K562 (cell line): ENCODE measurements at regions not wholly inside any gene's neighbourhood (a gene's known extent, or its start where the extent isn't known, plus 50 kb on each side); places are given as distances from the start of the nearest gene placed in this dataset.
"Not testable (repeated sequence)": the region's sequence is repeated elsewhere in the genome, so short reads cannot be mapped to it uniquely, and the experiment has no call there.

Experiments used
- ELF2 ChIP-seq: fragments of 250-450 bp; sonication (Bioruptor Pico); IDR thresholded peaks from 2 replicates; pipeline ENCODE4 v1.5.0; 2021; ENCODE audit warnings: mild to moderate bottlenecking
- GATA2 ChIP-seq: sonication (generic); formaldehyde crosslinking; IDR thresholded peaks from 2 replicates; pipeline ENCODE4 v1.4.0; 2020; ENCODE audit warnings: mild to moderate bottlenecking, missing genetic modification reagents
- JUND ChIP-seq, 2 experiments: IDR thresholded peaks; 2 replicates in 1 of 2; 3 replicates in 1 of 2; pipeline ENCODE4 v1.6.1; 2011; ENCODE audit warnings: borderline replicate concordance in 2 of 2, low read depth in 2 of 2, low read length in 2 of 2, improper control_type of control experiment in 1 of 2, missing biosample characterization in 1 of 2, missing genetic modification characterization in 1 of 2, missing genetic modification reagents in 1 of 2
- NFYB ChIP-seq: IDR thresholded peaks from 2 replicates; pipeline ENCODE4 v1.6.1; 2011; ENCODE audit warnings: mild to moderate bottlenecking, moderate library complexity; ENCODE audit not compliant: insufficient read length; ENCODE audit errors: extremely low read depth
- PRPF4 ChIP-seq: fragments of 200-400 bp; formaldehyde crosslinking; IDR thresholded peaks from one replicate; pipeline ENCODE4 v1.6.1; 2017; ENCODE audit warnings: low read length, low read depth, mild to moderate bottlenecking; ENCODE audit not compliant: insufficient read depth, poor library complexity, severe bottlenecking
- RBM39 ChIP-seq: fragments of 200-400 bp; formaldehyde crosslinking; optimal IDR thresholded peaks from 2 replicates; pipeline ENCODE3; 2018; ENCODE audit warnings: low read depth, low read length
- ZNF311 ChIP-seq: fragments of 250-450 bp; sonication (Bioruptor Pico); IDR thresholded peaks from 2 replicates; pipeline ENCODE4 v1.4.0; 2020; ENCODE audit warnings: mild to moderate bottlenecking, moderate library complexity
- TF ChIP-seq, protein P1 (sequence below): sonication (generic); formaldehyde crosslinking; IDR thresholded peaks from 2 replicates; pipeline ENCODE4 v1.8.1; 2023; ENCODE audit warnings: mild to moderate bottlenecking, missing genetic modification reagents, moderate library complexity
- TF ChIP-seq, protein P2 (sequence below), 3 experiments: IDR thresholded peaks in 2 of 3; conservative IDR thresholded peaks in 1 of 3; 2 replicates each; pipeline ENCODE4 v1.5.1; 2011 to 2012; ENCODE audit warnings: low read length in 3 of 3, mild to moderate bottlenecking in 3 of 3, control low read depth in 2 of 3, improper control_type of control experiment in 1 of 3, inconsistent platforms in 1 of 3, low read depth in 1 of 3, mixed read lengths in 1 of 3, moderate library complexity in 1 of 3; ENCODE audit not compliant: insufficient read depth in 2 of 3
- TF ChIP-seq, protein P3 (sequence below): sonication (generic); formaldehyde crosslinking; IDR thresholded peaks from 2 replicates; pipeline ENCODE4 v1.4.0; 2020; ENCODE audit warnings: mild to moderate bottlenecking, missing genetic modification reagents

DNA sequence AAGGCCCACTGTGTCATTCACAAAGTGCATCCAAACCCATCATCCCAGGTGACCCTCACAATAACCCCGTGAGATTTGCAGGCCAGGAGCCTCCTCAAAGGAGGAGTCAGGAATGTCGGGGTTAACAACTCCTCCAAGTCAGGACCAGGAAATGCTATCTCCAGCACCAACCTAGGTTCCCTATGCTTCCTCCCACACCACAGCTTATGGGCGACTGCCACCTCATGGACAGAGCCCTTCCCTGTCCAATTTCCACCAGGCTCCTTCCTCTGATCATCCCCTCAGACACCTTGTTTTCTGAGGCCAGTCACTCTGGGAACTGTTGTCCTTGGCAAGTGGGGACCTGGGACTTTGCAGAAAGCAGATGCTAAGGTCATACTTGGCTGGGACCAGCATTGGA lies 77.8 kb downstream of the LIMS3 start:
- TF ChIP-seq PRPF4; RBM39; NFYB; GATA2 (CRISPR knock-in tag); ELF2 (CRISPR knock-in tag); ZNF311; JUND (IDR thresholded peaks at IDR 0.05; ENCODE audit: borderline replicate concordance, low read depth, low read length); JUND (tag; IDR thresholded peaks at IDR 0.05; ENCODE audit: borderline replicate concordance, low read depth, low read length): not testable (repeated sequence)
- TF ChIP-seq, protein P1, sequence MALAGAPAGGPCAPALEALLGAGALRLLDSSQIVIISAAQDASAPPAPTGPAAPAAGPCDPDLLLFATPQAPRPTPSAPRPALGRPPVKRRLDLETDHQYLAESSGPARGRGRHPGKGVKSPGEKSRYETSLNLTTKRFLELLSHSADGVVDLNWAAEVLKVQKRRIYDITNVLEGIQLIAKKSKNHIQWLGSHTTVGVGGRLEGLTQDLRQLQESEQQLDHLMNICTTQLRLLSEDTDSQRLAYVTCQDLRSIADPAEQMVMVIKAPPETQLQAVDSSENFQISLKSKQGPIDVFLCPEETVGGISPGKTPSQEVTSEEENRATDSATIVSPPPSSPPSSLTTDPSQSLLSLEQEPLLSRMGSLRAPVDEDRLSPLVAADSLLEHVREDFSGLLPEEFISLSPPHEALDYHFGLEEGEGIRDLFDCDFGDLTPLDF (CRISPR knock-in tag): not testable (repeated sequence)
- TF ChIP-seq, protein P2, sequence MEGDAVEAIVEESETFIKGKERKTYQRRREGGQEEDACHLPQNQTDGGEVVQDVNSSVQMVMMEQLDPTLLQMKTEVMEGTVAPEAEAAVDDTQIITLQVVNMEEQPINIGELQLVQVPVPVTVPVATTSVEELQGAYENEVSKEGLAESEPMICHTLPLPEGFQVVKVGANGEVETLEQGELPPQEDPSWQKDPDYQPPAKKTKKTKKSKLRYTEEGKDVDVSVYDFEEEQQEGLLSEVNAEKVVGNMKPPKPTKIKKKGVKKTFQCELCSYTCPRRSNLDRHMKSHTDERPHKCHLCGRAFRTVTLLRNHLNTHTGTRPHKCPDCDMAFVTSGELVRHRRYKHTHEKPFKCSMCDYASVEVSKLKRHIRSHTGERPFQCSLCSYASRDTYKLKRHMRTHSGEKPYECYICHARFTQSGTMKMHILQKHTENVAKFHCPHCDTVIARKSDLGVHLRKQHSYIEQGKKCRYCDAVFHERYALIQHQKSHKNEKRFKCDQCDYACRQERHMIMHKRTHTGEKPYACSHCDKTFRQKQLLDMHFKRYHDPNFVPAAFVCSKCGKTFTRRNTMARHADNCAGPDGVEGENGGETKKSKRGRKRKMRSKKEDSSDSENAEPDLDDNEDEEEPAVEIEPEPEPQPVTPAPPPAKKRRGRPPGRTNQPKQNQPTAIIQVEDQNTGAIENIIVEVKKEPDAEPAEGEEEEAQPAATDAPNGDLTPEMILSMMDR (IDR thresholded peaks at IDR 0.05 in 2 of 3, conservative IDR thresholded peaks at IDR 0.05 in 1 of 3; ENCODE audit: insufficient read depth in 2 of 3, low read depth in 1 of 3, low read length in 3 of 3): not testable (repeated sequence)
- TF ChIP-seq, protein P3, sequence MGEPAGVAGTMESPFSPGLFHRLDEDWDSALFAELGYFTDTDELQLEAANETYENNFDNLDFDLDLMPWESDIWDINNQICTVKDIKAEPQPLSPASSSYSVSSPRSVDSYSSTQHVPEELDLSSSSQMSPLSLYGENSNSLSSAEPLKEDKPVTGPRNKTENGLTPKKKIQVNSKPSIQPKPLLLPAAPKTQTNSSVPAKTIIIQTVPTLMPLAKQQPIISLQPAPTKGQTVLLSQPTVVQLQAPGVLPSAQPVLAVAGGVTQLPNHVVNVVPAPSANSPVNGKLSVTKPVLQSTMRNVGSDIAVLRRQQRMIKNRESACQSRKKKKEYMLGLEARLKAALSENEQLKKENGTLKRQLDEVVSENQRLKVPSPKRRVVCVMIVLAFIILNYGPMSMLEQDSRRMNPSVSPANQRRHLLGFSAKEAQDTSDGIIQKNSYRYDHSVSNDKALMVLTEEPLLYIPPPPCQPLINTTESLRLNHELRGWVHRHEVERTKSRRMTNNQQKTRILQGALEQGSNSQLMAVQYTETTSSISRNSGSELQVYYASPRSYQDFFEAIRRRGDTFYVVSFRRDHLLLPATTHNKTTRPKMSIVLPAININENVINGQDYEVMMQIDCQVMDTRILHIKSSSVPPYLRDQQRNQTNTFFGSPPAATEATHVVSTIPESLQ (CRISPR knock-in tag): not testable (repeated sequence)
